B cell (primary cell): ENCODE measurements at regions not wholly inside any gene's neighbourhood (a gene's known extent, or its start where the extent isn't known, plus 50 kb on each side); places are given as distances from the start of the nearest gene placed in this dataset.

Experiments
- ATAC-seq: fragments of 200-7000 bp; cut with Tn5 transposase; one replicate; pipeline ENCODE4 v1.10.0; 2021; ENCODE audit warnings: low read depth, mild to moderate bottlenecking, moderate number of reproducible peaks, moderate library complexity
- CTCF ChIA-PET: fragments of 350-600 bp; sonication (Branson Sonifier 250); formaldehyde crosslinking; loops from one replicate; lab custom pipeline; 2021; ENCODE audit warnings: antibody characterized with exemption, inconsistent platforms; lab: Charles Lee
- POLR2A ChIA-PET: fragments of 350-600 bp; sonication (Branson Sonifier 250); formaldehyde crosslinking; loops from one replicate; lab custom pipeline; 2021; ENCODE audit warnings: antibody characterized with exemption; lab: Charles Lee
- DNase-seq: peaks from one replicate; pipeline ENCODE4 v3.0.0; 2013
- H2AFZ ChIP-seq: 2 replicates; pipeline ENCODE4 v1.6.1; 2012; ENCODE audit warnings: mild to moderate bottlenecking, low read depth, low read length; ENCODE audit not compliant: insufficient read depth, poor library complexity, severe bottlenecking
- H3K27ac ChIP-seq, 2 donors: 1 replicate in 1 of 2; 2 replicates in 1 of 2; pipeline ENCODE4 v1.5.1; 2012 to 2013; ENCODE audit warnings: low read length in 2 of 2, mild to moderate bottlenecking in 2 of 2, moderate library complexity in 1 of 2
- H3K27me3 ChIP-seq, 4 experiments: fragments of 200-600 bp in 1 of 4; sonication (generic) in 1 of 4; replicated peaks in 1 of 4; 1 replicate in 2 of 4; 2 replicates in 2 of 4; pipeline versions ENCODE4 v1.6.1 to v1.7.0; 2013 to 2016; ENCODE audit warnings: low read length in 3 of 4, mild to moderate bottlenecking in 2 of 4, mixed read lengths in 1 of 4, moderate library complexity in 1 of 4; ENCODE audit not compliant: insufficient read depth in 4 of 4, control insufficient read depth in 3 of 4; ENCODE audit errors: control extremely low read depth in 1 of 4
- H3K36me3 ChIP-seq, 2 experiments: replicated peaks in 1 of 2; 1 replicate in 1 of 2; 2 replicates in 1 of 2; pipeline versions ENCODE4 v1.6.1 to v1.7.1; 2013; ENCODE audit warnings: low read length in 1 of 2; ENCODE audit not compliant: insufficient read depth in 2 of 2, control insufficient read depth in 1 of 2; ENCODE audit errors: control extremely low read depth in 1 of 2, extremely low read depth in 1 of 2
- H3K4me1 ChIP-seq, 2 donors: fragments of 200-600 bp in 1 of 2; sonication (generic) in 1 of 2; 1 replicate in 1 of 2; 2 replicates in 1 of 2; pipeline versions ENCODE4 v1.5.1 to v1.6.1; 2013 to 2017; ENCODE audit warnings: low read length in 2 of 2; ENCODE audit not compliant: control insufficient read depth in 2 of 2, insufficient read depth in 2 of 2
- H3K4me2 ChIP-seq: replicated peaks from 2 replicates; pipeline ENCODE3; 2012; ENCODE audit warnings: mild to moderate bottlenecking, low read depth, low read length; ENCODE audit not compliant: poor library complexity, severe bottlenecking
- H3K4me3 ChIP-seq, 5 experiments: fragments of 200-600 bp in 1 of 5; sonication (generic) in 1 of 5; 1 replicate in 3 of 5; 2 replicates in 2 of 5; pipeline versions ENCODE4 v1.5.1 to v1.7.0; 2011 to 2016; ENCODE audit warnings: low read length in 4 of 5, mild to moderate bottlenecking in 4 of 5, low read depth in 2 of 5, control low read depth in 1 of 5, moderate library complexity in 1 of 5; ENCODE audit not compliant: insufficient read depth in 1 of 5; ENCODE audit errors: control extremely low read depth in 1 of 5, extremely low read depth in 1 of 5
- H3K79me2 ChIP-seq: fragments of 200-600 bp; sonication (generic); one replicate; pipeline ENCODE4 v1.6.0; 2016; ENCODE audit warnings: low read length; ENCODE audit not compliant: control insufficient read depth, insufficient read depth
- H3K9ac ChIP-seq: fragments of 200-600 bp; sonication (generic); 2 replicates; pipeline ENCODE4 v1.6.1; 2017; ENCODE audit warnings: mild to moderate bottlenecking, low read length, moderate library complexity
- H3K9me3 ChIP-seq, 3 donors: one replicate each; pipeline versions ENCODE4 v1.6.1 to v1.7.1; 2013; ENCODE audit warnings: low read length in 2 of 3; ENCODE audit not compliant: control insufficient read depth in 2 of 3, insufficient read depth in 1 of 3; ENCODE audit errors: control extremely low read depth in 1 of 3
- H4K20me1 ChIP-seq: 2 replicates; pipeline ENCODE4 v1.6.0; 2012; ENCODE audit warnings: mild to moderate bottlenecking, low read length; ENCODE audit not compliant: insufficient read depth, control insufficient read depth, poor library complexity, severe bottlenecking
- H3K27ac Mint-ChIP-seq: one replicate; pipeline ENCODE4 v1.8.0; 2021; ENCODE audit warnings: mixed read lengths
- H3K27me3 Mint-ChIP-seq: one replicate; pipeline ENCODE4 v1.8.0; 2021; ENCODE audit warnings: mixed read lengths
- H3K4me1 Mint-ChIP-seq: one replicate; pipeline ENCODE4 v1.8.0; 2021; ENCODE audit warnings: mixed read lengths
- H3K4me3 Mint-ChIP-seq: one replicate; pipeline ENCODE4 v1.8.0; 2021; ENCODE audit warnings: mixed read lengths
- H3K9me3 Mint-ChIP-seq: one replicate; pipeline ENCODE4 v1.8.0; 2022; ENCODE audit warnings: mixed read lengths; ENCODE audit not compliant: insufficient read depth
- CTCF ChIP-seq: fragments of 200-600 bp; IDR thresholded peaks from one replicate; pipeline ENCODE4 v1.8.0; 2022; ENCODE audit warnings: antibody characterized with exemption, mild to moderate bottlenecking
- EZH2 ChIP-seq: IDR thresholded peaks from 2 replicates; pipeline ENCODE4 v1.6.1; 2012; ENCODE audit warnings: borderline replicate concordance, low read depth, mild to moderate bottlenecking, moderate library complexity, low read length; ENCODE audit not compliant: insufficient read depth, poor library complexity, severe bottlenecking
- WGBS: methylation state at CpG from one replicate; pipeline ENCODE4 v1.1.5; 2013; ENCODE audit warnings: missing lambda C conversion rate; ENCODE audit not compliant: insufficient coverage; 5-methylcytosine and 5-hydroxymethylcytosine counted together
- intact Hi-C: fragments of 100-400 bp; cut with micrococcal nuclease; formaldehyde crosslinking; loops from one replicate; pipeline ENCODE4 v1.10.0; 2022

GRCh38 chr7:155145477-155146255 lies 75.5 kb downstream of the HTR5A start:
- no peaks in the 10 kb centered on the region for H3K9me3 Mint-ChIP-seq
- H3K27ac Mint-ChIP-seq, result no peak overlapping the region
- no peaks in the 10 kb centered on the region for H3K9me3 ChIP-seq
- WGBS, result 79% methylated on average over 5 of the region's 9 CpGs
- H3K4me2 ChIP-seq, result no peak overlapping the region
- no peaks in the 10 kb centered on the region for H3K4me1 ChIP-seq
- ATAC-seq (no peak), DNase-seq (no peak)
- H2AFZ ChIP-seq, result no peak overlapping the region
- no peaks in the 10 kb centered on the region for H3K36me3 ChIP-seq
- H3K27me3 ChIP-seq, result peaks cover 0 to 6% (median 2%) of the 10 kb centered on the region in 4 experiments
- ChIA-PET POLR2A (interaction anchor here (1.1 kb wide), 1 partner anchor 174 kb away, joined by 3 read pairs; no protein-coding TSS in a partner anchor), CTCF (no interaction called here)
- H3K27ac ChIP-seq, result no peak overlapping the region
- H3K79me2 ChIP-seq, result no peaks in the 10 kb centered on the region
- H3K4me3 Mint-ChIP-seq, result no peak overlapping the region
- H4K20me1 ChIP-seq, result no peaks in the 10 kb centered on the region
- H3K4me3 ChIP-seq, result no peak overlapping the region
- no peak for TF ChIP-seq CTCF
- TF ChIP-seq EZH2, result no peak
- intact Hi-C loops, result no loop called here
- peaks cover 38% of the 10 kb centered on the region for H3K27me3 Mint-ChIP-seq
- H3K9ac ChIP-seq, result no peak overlapping the region
- H3K4me1 Mint-ChIP-seq, result no peaks in the 10 kb centered on the region

GRCh38 chr7:155147172-155147571 lies 77.0 kb downstream of the HTR5A start:
- Mint-ChIP-seq H3K9me3 (peaks cover 5% of the 10 kb centered on the region), H3K27me3 (peaks cover 24% of the 10 kb centered on the region), H3K4me1 (no peaks in the 10 kb centered on the region), H3K27ac (no peak overlapping the region), H3K4me3 (no peak overlapping the region)
- WGBS, result no CpG with 5 or more reads among the region's 1 CpG
- H3K27me3 ChIP-seq, result peaks cover 0 to 3% (median 2%) of the 10 kb centered on the region in 4 experiments
- ChIA-PET CTCF (no interaction called here), POLR2A (no interaction called here)
- H2AFZ ChIP-seq, result no peak overlapping the region
- peaks cover 0 to 6% (median 3%) of the 10 kb centered on the region in 3 donors for H3K9me3 ChIP-seq
- ATAC-seq, result no peak
- no peaks in the 10 kb centered on the region for H4K20me1 ChIP-seq
- H3K36me3 ChIP-seq, result no peaks in the 10 kb centered on the region
- H3K27ac ChIP-seq, result no peak overlapping the region
- no peak overlapping the region for H3K4me3 ChIP-seq
- no peak for DNase-seq
- no peak overlapping the region for H3K9ac ChIP-seq
- TF ChIP-seq EZH2, result no peak
- H3K4me1 ChIP-seq, result no peaks in the 10 kb centered on the region
- no peaks in the 10 kb centered on the region for H3K79me2 ChIP-seq
- intact Hi-C loops, result no loop called here
- no peak overlapping the region for H3K4me2 ChIP-seq
